IPS-18c (cell line): ENCODE measurements at regions not wholly inside any gene's neighbourhood (a gene's known extent, or its start where the extent isn't known, plus 50 kb on each side); places are given as distances from the start of the nearest gene placed in this dataset.
A peak's percentile ranks its signal among the peaks of the same experiment; 100 is the strongest.
"Not testable (repeated sequence)": the region's sequence is repeated elsewhere in the genome, so short reads cannot be mapped to it uniquely, and the experiment has no call there.

ENCODE experiments used
- H3K4me3 ChIP-seq: 2 replicates; pipeline ENCODE4 v1.7.0; 2013; ENCODE audit warnings: low read depth, mild to moderate bottlenecking, low read length, moderate library complexity; ENCODE audit not compliant: insufficient read depth
- H3K9me3 ChIP-seq: one replicate; pipeline ENCODE4 v1.6.1; 2013; ENCODE audit warnings: mild to moderate bottlenecking, low read length, moderate library complexity; ENCODE audit not compliant: control insufficient read depth, insufficient read depth

DNA sequence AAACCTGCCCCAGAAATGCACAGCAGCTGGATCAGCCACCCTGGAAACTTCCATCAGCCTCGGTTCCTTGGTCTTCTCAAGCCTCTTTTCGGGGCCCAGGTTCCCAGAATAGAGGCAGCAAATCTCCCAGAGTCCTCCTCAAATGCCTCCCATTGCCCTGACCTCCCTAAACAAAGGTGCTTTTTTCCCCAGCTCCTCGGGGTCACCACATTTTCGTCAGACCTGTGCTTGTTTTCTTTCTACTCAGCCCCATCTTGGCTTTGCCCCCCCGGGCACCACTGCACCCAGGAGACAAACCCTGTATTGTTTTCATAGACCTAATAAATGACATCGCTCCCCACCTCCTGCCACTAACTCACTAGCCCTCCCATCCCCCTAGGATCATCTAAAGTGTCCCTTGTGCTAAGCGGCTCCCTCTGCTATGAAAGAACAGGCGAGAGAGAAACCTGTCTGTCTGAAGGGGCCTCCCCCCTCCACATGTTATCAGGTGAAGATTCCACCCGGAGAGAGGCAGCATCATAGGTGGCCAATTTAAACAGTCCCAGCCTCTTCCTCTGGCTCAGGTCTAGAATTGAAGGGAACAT, 451.1 kb downstream of the SOX9 start:
- no peaks in the 10 kb centered on the region for H3K9me3 ChIP-seq
- H3K4me3 ChIP-seq, result no peak overlapping the region

DNA sequence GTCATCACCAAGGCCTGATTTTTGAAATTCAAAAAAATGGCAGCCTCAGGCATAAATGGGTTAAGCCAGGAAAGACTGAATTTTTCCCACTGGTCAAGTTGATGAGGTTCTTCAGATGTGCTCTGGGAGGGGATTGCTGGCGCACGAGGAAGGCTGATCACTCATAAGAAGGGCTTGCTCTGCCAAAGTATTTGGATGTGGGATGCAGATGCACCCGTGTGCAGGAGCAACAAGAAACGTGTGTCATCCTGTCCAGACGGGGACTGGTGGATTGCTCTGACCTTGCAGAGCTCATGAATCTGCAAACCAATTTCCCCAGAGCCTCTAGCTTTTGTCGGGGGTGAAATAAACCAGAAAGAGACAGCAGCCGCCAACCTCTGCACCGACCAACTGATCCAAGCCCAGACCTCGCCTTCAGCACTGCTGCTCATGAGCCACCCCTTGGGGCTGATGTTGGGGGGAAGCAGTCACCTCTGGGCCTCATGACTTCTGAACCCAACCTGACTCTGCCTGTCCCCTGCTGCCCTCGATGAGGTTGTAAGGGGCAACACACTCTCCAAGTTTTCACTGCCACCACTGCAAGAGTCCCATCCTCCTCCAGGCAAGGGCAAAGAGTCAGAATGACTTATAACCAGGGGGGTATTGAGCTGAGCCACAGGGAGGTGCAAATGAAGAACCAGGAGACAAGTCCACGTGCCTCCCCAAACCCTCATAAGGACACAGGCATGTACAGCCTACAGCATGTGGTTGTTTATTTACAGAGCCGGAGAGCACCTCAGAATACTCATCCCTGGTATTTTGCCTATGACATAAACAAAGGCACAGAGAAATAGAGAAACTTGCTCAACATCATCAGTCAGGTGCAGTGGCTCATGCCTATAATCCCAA, 452.0 kb downstream of the SOX9 start:
- no peak overlapping the region; the same call in 1 of the 2 replicates for H3K4me3 ChIP-seq

GRCh38 chr17:72573492-72573801, 452.6 kb downstream of the SOX9 start:
- H3K4me3 ChIP-seq, H3K9me3 ChIP-seq: not testable (repeated sequence)

More for the DNA sequence above, 452.0 kb downstream of the SOX9 start:
- no peaks in the 10 kb centered on the region for H3K9me3 ChIP-seq

DNA sequence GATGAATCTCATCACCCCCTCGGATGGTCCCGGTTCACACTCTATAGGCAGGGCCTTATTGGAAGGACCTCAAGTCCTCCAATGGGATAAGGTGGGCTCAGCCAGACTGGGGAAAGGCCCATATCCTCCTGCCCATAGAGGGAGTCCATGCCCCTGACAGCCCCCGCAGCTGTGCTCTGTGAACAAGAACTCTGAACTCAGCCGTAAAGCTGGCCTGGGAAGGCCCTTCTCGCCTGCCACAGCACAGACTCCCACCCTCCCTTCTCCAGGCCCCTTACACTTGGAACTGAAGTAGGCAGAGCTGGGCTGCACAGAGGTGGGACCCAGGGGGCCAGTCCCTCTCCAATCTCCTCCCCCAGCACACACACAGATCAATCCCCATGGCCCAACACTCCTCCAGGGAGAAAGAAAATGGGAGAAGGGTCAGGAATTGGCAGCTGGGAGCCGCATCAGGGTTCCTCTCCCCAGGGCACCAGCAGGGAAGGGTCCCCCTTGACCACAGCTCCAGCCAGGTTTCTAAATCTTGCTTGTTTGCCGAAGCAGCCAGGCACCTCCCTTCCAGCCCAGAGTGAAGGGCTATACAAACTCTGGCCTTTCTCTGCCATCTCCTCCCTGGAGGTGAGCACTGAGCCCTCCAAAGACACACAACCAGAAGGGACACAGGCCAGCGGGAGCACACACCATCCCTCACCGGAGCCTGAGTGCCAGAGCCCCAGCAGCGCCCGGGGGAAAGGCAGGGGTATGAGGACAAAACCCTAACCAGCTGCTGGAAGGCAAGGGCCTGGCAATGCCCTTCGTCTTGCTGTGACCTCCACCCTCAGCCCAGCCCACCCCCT, 454.1 kb downstream of the SOX9 start:
- peaks cover 3% of the 10 kb centered on the region for H3K9me3 ChIP-seq

DNA sequence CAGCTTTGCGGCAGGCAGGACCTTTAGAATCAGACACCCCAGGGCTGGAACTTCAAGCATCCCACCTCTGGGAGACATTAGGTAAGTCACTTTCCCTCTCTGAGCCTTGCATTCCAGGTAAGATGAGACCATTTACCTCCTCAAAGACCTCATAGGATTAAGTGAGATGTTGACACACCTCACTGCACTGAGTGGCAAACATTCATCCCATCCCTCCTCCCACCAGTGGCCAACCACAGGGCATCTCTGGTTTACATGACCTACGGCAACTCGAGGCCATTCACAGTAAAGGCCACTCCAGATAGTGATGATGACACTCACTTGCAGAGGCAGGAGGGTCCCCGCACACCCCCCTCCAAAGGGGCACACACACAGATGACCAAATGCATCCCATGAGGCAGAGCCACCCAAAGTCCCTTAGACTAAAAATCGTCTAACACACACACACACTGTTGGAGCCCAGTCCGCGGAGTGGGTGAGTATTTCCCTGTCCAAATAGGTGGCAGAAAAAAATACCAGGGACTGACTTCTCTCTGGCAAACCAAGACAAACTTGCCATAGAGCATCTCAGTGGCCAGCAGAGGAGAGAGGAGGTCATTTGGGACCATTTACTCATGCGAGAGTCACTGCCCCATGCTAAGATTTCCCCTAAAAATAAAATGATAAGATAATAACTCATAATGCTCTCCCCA, 454.9 kb downstream of the SOX9 start:
- no peak overlapping the region for H3K4me3 ChIP-seq

More for the DNA sequence above, 454.1 kb downstream of the SOX9 start:
- H3K4me3 ChIP-seq, result no peak overlapping the region

GRCh38 chr17:72576289-72576759, 455.5 kb downstream of the SOX9 start:
- H3K4me3 ChIP-seq, result no peak overlapping the region; the same call in 1 of the 2 replicates

More for the DNA sequence above, 454.9 kb downstream of the SOX9 start:
- peaks cover 3% of the 10 kb centered on the region for H3K9me3 ChIP-seq

DNA sequence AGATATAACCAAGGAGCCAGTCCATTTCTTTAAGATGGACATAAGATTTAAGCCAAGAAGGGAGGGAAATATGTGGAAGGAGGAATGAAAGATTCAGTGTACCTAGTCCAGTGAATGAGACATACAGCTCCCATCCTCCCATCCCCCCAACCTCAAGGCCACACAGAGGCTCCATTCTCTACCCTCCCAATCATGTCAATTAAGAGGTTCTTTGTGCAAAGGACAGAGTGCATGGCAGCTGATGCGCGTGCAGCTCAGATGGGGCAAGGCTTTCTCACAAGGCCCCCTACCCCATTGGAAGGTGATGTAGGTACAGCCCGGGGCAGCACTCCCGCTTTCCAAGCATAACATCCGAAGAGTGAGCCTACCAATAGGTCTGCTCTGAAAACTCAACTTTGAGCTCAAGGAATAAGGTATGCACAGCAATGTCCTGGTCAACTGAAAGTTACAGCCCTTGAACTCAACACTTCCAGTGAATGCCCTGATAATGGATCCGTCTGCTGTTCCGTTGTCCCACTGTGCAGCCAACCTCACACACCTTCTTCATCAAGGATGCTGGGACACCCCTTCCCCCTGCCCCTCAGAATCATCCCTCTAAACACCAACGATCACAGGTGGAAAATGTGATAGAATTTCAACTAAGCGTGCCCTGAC, 458.1 kb downstream of the SOX9 start:
- Histone ChIP-seq H3K9me3 (peaks cover 3% of the 10 kb centered on the region), H3K4me3 (no peak overlapping the region)

More at GRCh38 chr17:72576289-72576759, 455.5 kb downstream of the SOX9 start:
- H3K9me3 ChIP-seq, result peaks cover 3% of the 10 kb centered on the region

DNA sequence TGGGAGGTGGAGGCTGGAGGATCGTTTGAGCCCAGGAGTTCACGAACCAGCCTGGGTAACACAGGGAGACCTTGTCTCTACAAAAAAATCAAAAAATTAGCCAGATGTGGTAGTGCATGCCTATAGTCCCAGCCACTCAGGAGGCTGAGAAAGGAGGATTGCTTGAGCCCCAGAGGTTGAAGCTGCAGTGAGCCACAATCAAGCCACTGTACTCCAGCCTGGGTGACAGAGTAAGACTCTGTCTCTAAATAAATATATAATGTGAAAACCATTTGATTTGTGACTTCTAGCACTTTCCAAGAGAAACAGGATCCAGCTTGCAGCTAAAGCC, 459.1 kb downstream of the SOX9 start:
- peaks cover 3% of the 10 kb centered on the region for H3K9me3 ChIP-seq
- H3K4me3 ChIP-seq, result no peak overlapping the region

DNA sequence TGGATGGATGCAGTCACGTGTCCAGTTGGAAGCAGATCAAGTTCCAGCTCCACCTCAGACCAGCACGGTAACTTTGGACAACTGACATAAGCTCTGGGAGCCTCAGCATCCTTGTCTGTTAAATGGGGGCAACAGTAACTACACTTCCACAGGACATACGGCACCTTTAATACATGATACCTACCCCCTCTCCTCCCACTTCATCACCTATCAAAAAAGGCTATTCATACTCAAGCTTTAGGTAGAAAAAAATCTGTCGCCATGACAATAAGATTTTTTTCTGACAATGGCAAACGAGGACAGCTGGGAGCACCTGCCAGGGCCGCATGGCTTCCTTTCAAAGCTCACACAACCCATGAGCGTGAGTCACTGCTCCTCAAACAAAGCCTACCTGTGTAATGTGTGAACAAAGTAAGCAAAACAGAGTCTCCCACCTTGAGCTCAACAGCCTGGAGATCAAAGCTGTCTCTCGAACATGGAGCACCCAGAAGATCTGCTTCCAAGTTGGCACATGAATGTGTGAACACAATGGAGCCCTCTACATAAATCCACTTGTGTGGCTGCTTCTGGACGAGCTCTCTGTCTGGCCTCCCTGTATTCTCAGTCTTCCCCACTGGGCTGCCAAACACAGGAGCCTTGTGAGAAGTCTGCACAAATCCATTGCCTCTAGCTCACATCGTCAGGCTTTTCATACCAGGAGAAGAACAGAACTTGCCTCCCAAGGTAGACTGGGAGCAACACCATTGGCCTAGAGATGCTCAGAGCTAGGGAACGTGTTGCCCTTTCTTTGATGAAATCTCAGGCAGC, 459.7 kb downstream of the SOX9 start:
- H3K4me3 ChIP-seq, result no peak overlapping the region
- H3K9me3 ChIP-seq, result peaks cover 3% of the 10 kb centered on the region

GRCh38 chr17:72587156-72587555, 466.3 kb downstream of the SOX9 start:
- Histone ChIP-seq H3K4me3 (no peak overlapping the region), H3K9me3 (no peaks in the 10 kb centered on the region)

DNA sequence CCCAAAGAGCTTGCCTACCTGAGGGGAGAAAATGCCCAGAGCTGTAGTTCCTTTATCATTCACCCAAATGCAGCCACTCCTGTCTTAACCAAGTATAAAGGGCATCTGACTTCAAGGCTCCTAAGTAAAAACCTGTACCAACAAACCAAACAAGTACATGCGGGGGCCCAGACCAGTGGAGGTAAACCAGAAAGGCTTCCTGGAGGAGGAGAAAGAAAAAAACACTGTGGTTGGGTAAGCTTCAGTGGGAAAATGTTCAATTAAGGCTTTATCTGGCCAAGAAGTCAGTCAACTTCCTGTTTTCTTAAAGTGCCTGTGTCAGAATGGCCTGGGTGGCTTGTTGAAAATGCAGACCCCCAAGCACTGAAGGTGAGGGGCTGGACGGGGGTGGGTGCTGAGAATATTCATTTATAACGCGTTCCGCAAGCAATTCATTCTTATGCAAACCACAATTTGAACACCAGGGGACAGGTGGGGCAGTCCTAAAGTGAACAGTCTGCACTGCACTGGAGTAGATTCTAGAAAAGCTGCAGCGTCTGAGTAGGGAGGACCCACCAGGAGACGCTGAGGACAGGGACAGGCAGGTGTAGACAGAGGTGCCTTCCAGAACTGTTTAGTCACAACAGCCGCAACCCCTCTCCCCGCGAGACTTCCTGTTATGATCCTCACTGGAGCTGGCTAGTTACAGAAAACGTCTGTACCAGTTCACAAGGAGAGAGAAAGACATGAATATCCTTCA, 467.1 kb downstream of the SOX9 start:
- no peak overlapping the region for H3K4me3 ChIP-seq
- H3K9me3 ChIP-seq, result no peaks in the 10 kb centered on the region

GRCh38 chr17:72588561-72588960, 467.7 kb downstream of the SOX9 start:
- H3K9me3 ChIP-seq, result no peaks in the 10 kb centered on the region
- no peak overlapping the region for H3K4me3 ChIP-seq

- Histone ChIP-seq H3K9me3 (no peaks in the 10 kb centered on the region), H3K4me3 (no peak overlapping the region)
These were observed 468.1 kb downstream of the SOX9 start for GRCh38 chr17:72588961-72589360.

DNA sequence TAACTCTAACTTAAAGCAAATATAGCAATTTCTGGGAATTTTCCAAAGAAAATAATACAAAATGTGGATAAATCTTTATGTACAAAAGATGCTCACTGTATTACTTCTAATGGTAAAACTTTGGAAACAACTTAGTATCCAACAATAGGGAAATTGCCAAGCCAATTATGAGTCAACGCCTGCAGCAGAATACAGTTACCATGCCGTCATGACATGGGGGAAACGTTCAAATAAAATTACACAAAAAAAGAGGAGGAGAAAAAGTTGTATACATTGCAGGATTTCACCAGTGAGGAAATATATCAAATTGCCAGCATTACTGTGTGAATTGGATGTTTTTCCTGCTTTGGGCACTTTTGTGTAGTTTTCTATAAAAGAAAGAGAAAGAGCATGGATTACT, 469.6 kb downstream of the SOX9 start:
- Histone ChIP-seq H3K4me3 (no peak overlapping the region), H3K9me3 (no peaks in the 10 kb centered on the region)

- peak overlapping the region; percentile 75; the same call in 1 of the 2 replicates for H3K4me3 ChIP-seq
- no peaks in the 10 kb centered on the region for H3K9me3 ChIP-seq
These were observed 470.1 kb downstream of the SOX9 start for GRCh38 chr17:72590882-72591281.
